HepG2 (cell line): ENCODE measurements at regions not wholly inside any gene's neighbourhood (a gene's known extent, or its start where the extent isn't known, plus 50 kb on each side); places are given as distances from the start of the nearest gene placed in this dataset.

ENCODE experiments used
- ATAC-seq: fragments of 200-7000 bp; cut with Tn5 transposase; 3 replicates; pipeline ENCODE4 v1.9.1; 2020; ENCODE audit warnings: mild to moderate bottlenecking, moderate library complexity
- BruUV-seq: library from RNA; stranded (reverse); fragments of 400-500 nt; replicated peaks from 2 replicates; lab custom pipeline; 2021; lab: Mats Ljungman, UMichigan
- CTCF ChIA-PET: fragments of 300-600 bp; formaldehyde crosslinking; extraction: SDS; loops from one replicate; lab custom pipeline; 2021; ENCODE audit warnings: low total read pairs, inconsistent platforms, low intra/inter-chr PET ratio; lab: Yijun Ruan, JAX
- POLR2A ChIA-PET: fragments of 350-600 bp; sonication (Branson Sonifier 250); formaldehyde crosslinking; loops from one replicate; lab custom pipeline; 2020; ENCODE audit warnings: antibody characterized with exemption, inconsistent platforms; lab: Yijun Ruan, JAX
- DNase-seq: peaks from one replicate; pipeline ENCODE4 v3.0.0-alpha.2; 2015; ENCODE audit warnings: low spot score
- FAIRE-seq: peaks from 3 replicates; lab custom pipeline; 2011; peaks lifted over from hg19 to GRCh38; lab: Jason Lieb, UNC
- H2AFZ ChIP-seq: one replicate; pipeline ENCODE4 v1.6.1; 2011; ENCODE audit warnings: low read length, inconsistent platforms
- H3K27ac ChIP-seq: fragments of 300-600 bp; 3 replicates; pipeline ENCODE4 v1.8.0; 2011; ENCODE audit warnings: mixed run types, mild to moderate bottlenecking, mixed read lengths, low read length, inconsistent platforms; ENCODE audit not compliant: insufficient read depth; ENCODE audit errors: extremely low read length
- H3K27me3 ChIP-seq, 2 experiments: fragments of 200-600 bp in 1 of 2; 2 replicates in 1 of 2; 3 replicates in 1 of 2; pipeline versions ENCODE4 v1.6.0 to v1.8.0; 2011; ENCODE audit warnings: low read length in 2 of 2, mild to moderate bottlenecking in 2 of 2, moderate library complexity in 2 of 2, inconsistent platforms in 1 of 2; ENCODE audit not compliant: insufficient read depth in 2 of 2, control insufficient read depth in 1 of 2
- H3K36me3 ChIP-seq, 2 experiments: fragments of 200-600 bp in 1 of 2; replicated peaks in 1 of 2; 2 replicates in 1 of 2; 3 replicates in 1 of 2; pipeline versions ENCODE4 v1.5.1 to v1.8.0; 2011; ENCODE audit warnings: low read length in 2 of 2, inconsistent platforms in 1 of 2; ENCODE audit not compliant: insufficient read depth in 2 of 2, control insufficient read depth in 1 of 2
- H3K4me1 ChIP-seq: 2 replicates; pipeline ENCODE4 v1.5.1; 2012; ENCODE audit warnings: low read length, inconsistent platforms; ENCODE audit not compliant: insufficient read depth
- H3K4me2 ChIP-seq: 2 replicates; pipeline ENCODE4 v1.6.0; 2011; ENCODE audit warnings: low read depth, low read length, inconsistent platforms
- H3K4me3 ChIP-seq, 3 experiments: fragments of 200-600 bp in 1 of 3; sonication (generic), shearing (Covaris generic) in 1 of 3; replicated peaks in 1 of 3; 2 replicates each; pipeline ENCODE4 v1.5.1; 2011 to 2016; ENCODE audit warnings: low read length in 3 of 3, inconsistent platforms in 2 of 3, low read depth in 2 of 3, mild to moderate bottlenecking in 2 of 3, control low read depth in 1 of 3, mixed read lengths in 1 of 3; ENCODE audit not compliant: insufficient read depth in 1 of 3
- H3K79me2 ChIP-seq: one replicate; pipeline ENCODE4 v1.6.1; 2011; ENCODE audit warnings: low read length, inconsistent platforms; ENCODE audit not compliant: insufficient read depth
- H3K9ac ChIP-seq: 2 replicates; pipeline ENCODE4 v1.6.0; 2011; ENCODE audit warnings: mild to moderate bottlenecking, low read depth, low read length, inconsistent platforms; ENCODE audit not compliant: insufficient read depth
- H3K9me3 ChIP-seq: 2 replicates; pipeline ENCODE4 v1.5.1; 2012; ENCODE audit warnings: mild to moderate bottlenecking, low read length
- H4K20me1 ChIP-seq: 2 replicates; pipeline ENCODE4 v1.6.0; 2011; ENCODE audit warnings: inconsistent platforms, mild to moderate bottlenecking, low read length, moderate library complexity; ENCODE audit not compliant: insufficient read depth
- CCDC6 ChIP-seq: sonication (generic); formaldehyde crosslinking; IDR thresholded peaks from 2 replicates; pipeline ENCODE4 v1.8.1; 2022; ENCODE audit warnings: mild to moderate bottlenecking, missing genetic modification reagents, moderate library complexity
- E2F2 ChIP-seq: sonication (generic); formaldehyde crosslinking; IDR thresholded peaks from 2 replicates; pipeline ENCODE4 v1.4.0; 2020; ENCODE audit warnings: missing genetic modification reagents, borderline replicate concordance
- IRF1 ChIP-seq: sonication (generic); formaldehyde crosslinking; IDR thresholded peaks from 2 replicates; pipeline ENCODE4 v1.4.0; 2020; ENCODE audit warnings: low read depth, mild to moderate bottlenecking, missing genetic modification reagents
- KDM4B ChIP-seq: sonication (generic); formaldehyde crosslinking; IDR thresholded peaks from 2 replicates; pipeline ENCODE4 v1.4.0; 2020; ENCODE audit warnings: missing genetic modification reagents
- TCF12 ChIP-seq, 2 experiments: fragments of 450-650 bp in 1 of 2; sonication (generic) in 1 of 2; formaldehyde crosslinking in 1 of 2; IDR thresholded peaks; 2 replicates each; pipeline versions ENCODE4 v1.6.1 to v1.8.0; 2017 to 2022; ENCODE audit warnings: antibody characterized with exemption in 1 of 2, mild to moderate bottlenecking in 1 of 2, missing genetic modification reagents in 1 of 2, moderate library complexity in 1 of 2
- ZNF296 ChIP-seq: sonication (generic); formaldehyde crosslinking; conservative IDR thresholded peaks from 2 replicates; pipeline ENCODE4 v1.5.0; 2020; ENCODE audit warnings: mild to moderate bottlenecking, missing genetic modification reagents
- ZNF772 ChIP-seq: sonication (generic); formaldehyde crosslinking; IDR thresholded peaks from 2 replicates; pipeline ENCODE4 v1.5.0; 2020; ENCODE audit warnings: mild to moderate bottlenecking, missing genetic modification reagents
- WGBS: methylation state at CpG from one replicate; pipeline ENCODE4 v1.1.6; 2017; ENCODE audit warnings: low lambda C conversion rate; 5-methylcytosine and 5-hydroxymethylcytosine counted together
- in situ Hi-C: cut with HindIII; loops from 2 replicates; pipeline ENCODE4 v1.10.0; 2017; ENCODE audit warnings: low pct_unique_long_range_greater_than_20kb; ENCODE audit not compliant: extremely low pct_ligation_motif_present
- intact Hi-C: fragments of 100-400 bp; cut with micrococcal nuclease; formaldehyde crosslinking; loops from one replicate; pipeline ENCODE4 v1.10.0; 2022; ENCODE audit not compliant: unreplicated experiment
- TF ChIP-seq, protein P1 (sequence below): IDR thresholded peaks from 2 replicates; pipeline ENCODE4 v1.6.1; 2016; ENCODE audit warnings: low read depth, missing genetic modification reagents, missing compliant biosample characterization

DNA sequence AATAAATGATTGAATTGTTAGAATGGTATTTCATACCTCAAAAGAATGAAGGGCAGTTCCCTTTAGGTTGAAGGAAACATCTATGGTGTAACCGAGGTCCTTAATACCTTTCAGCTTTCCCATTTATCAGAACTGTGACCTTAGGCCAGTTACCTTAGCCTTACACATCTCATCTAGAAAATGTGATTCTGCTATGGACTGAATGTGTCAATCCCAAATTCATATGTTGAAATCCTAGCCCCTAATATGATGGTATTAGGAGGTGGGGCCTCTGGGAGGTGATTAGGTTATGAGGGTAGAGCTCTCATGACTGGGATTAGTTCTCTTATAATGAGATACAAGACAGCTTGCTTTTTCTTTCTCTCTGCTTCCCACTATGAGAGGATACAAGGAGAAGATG, 441.9 kb downstream of the PLK2 start:
- Histone ChIP-seq H3K27me3 (no peaks in the 10 kb centered on the region), H3K4me1 (no peaks in the 10 kb centered on the region), H3K4me3 (no peak overlapping the region), H3K9me3 (no peaks in the 10 kb centered on the region), H3K27ac (no peak overlapping the region), H4K20me1 (no peaks in the 10 kb centered on the region), H3K36me3 (no peaks in the 10 kb centered on the region), H3K4me2 (no peak overlapping the region), H3K79me2 (no peaks in the 10 kb centered on the region), H2AFZ (no peak overlapping the region), H3K9ac (no peak overlapping the region)
- intact Hi-C loops (no loop called here), in situ Hi-C loops (no loop called here)
- ChIA-PET CTCF (no interaction called here), POLR2A (no interaction called here)
- DNase-seq (no peak), ATAC-seq (no peak), FAIRE-seq (no peak)
- TF ChIP-seq, protein P1, sequence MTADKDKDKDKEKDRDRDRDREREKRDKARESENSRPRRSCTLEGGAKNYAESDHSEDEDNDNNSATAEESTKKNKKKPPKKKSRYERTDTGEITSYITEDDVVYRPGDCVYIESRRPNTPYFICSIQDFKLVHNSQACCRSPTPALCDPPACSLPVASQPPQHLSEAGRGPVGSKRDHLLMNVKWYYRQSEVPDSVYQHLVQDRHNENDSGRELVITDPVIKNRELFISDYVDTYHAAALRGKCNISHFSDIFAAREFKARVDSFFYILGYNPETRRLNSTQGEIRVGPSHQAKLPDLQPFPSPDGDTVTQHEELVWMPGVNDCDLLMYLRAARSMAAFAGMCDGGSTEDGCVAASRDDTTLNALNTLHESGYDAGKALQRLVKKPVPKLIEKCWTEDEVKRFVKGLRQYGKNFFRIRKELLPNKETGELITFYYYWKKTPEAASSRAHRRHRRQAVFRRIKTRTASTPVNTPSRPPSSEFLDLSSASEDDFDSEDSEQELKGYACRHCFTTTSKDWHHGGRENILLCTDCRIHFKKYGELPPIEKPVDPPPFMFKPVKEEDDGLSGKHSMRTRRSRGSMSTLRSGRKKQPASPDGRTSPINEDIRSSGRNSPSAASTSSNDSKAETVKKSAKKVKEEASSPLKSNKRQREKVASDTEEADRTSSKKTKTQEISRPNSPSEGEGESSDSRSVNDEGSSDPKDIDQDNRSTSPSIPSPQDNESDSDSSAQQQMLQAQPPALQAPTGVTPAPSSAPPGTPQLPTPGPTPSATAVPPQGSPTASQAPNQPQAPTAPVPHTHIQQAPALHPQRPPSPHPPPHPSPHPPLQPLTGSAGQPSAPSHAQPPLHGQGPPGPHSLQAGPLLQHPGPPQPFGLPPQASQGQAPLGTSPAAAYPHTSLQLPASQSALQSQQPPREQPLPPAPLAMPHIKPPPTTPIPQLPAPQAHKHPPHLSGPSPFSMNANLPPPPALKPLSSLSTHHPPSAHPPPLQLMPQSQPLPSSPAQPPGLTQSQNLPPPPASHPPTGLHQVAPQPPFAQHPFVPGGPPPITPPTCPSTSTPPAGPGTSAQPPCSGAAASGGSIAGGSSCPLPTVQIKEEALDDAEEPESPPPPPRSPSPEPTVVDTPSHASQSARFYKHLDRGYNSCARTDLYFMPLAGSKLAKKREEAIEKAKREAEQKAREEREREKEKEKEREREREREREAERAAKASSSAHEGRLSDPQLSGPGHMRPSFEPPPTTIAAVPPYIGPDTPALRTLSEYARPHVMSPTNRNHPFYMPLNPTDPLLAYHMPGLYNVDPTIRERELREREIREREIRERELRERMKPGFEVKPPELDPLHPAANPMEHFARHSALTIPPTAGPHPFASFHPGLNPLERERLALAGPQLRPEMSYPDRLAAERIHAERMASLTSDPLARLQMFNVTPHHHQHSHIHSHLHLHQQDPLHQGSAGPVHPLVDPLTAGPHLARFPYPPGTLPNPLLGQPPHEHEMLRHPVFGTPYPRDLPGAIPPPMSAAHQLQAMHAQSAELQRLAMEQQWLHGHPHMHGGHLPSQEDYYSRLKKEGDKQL (CRISPR knock-in tag) = no peak
- no peak for TF ChIP-seq CCDC6 (CRISPR knock-in tag)
- TF ChIP-seq IRF1 (CRISPR knock-in tag) = no peak
- no peak for TF ChIP-seq E2F2 (CRISPR knock-in tag)
- TF ChIP-seq ZNF772 (CRISPR knock-in tag) = no peak
- TF ChIP-seq KDM4B (CRISPR knock-in tag) = no peak
- no peak for TF ChIP-seq TCF12 (IDR thresholded peaks at IDR 0.05)
- TF ChIP-seq TCF12 (CRISPR knock-in tag; IDR thresholded peaks at IDR 0.05) = no peak
- no peak for TF ChIP-seq ZNF296 (CRISPR knock-in tag)
- BruUV-seq = no TSS peak
- WGBS = 5% methylated on average over 1 of the region's 1 CpG
